WI38 (cell line): ENCODE measurements at regions not wholly inside any gene's neighbourhood (a gene's known extent, or its start where the extent isn't known, plus 50 kb on each side); places are given as distances from the start of the nearest gene placed in this dataset.

Experiments used
- H3K4me3 ChIP-seq: 2 replicates; pipeline ENCODE4 v1.5.1; 2011; ENCODE audit warnings: low read depth, mild to moderate bottlenecking, control low read depth, low read length
- TF ChIP-seq, protein P1 (sequence below): IDR thresholded peaks from 2 replicates; pipeline ENCODE4 v1.5.1; 2012; ENCODE audit warnings: low read depth, mild to moderate bottlenecking, control low read depth, low read length

DNA sequence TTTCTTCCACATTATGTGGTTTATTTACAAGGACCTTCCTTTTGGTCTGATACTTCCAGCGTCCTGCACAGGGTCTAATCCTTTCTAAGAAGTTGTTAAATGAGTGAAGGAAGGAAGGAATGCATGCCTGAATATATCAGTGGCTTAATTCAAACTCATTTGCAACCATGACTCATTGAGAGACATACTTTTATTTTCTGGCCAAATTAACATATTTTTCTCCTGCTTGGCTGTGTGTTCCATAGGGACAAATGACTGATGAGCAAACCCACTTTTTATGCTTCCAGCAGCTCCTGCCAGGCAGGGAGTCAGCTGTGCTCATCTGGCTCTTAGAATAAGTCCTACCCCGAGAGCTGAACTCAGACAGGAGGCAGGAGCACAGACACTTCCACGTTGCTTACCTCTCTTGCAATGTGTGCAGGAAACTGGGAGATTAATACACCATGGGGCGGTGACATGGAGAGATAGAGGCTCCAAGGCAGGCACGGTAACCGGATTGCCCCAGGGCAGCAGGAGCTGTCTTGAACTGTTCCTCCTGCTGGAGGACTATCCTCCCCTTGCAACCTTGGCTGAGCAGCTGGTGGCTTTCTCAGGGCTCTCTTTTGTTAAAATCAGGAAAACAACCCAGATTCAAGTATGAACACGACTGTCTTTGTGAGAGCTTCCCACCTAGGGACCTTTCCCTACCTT, 667.5 kb upstream of the HS6ST1 start:
- no peak overlapping the region for H3K4me3 ChIP-seq
- TF ChIP-seq, protein P1, sequence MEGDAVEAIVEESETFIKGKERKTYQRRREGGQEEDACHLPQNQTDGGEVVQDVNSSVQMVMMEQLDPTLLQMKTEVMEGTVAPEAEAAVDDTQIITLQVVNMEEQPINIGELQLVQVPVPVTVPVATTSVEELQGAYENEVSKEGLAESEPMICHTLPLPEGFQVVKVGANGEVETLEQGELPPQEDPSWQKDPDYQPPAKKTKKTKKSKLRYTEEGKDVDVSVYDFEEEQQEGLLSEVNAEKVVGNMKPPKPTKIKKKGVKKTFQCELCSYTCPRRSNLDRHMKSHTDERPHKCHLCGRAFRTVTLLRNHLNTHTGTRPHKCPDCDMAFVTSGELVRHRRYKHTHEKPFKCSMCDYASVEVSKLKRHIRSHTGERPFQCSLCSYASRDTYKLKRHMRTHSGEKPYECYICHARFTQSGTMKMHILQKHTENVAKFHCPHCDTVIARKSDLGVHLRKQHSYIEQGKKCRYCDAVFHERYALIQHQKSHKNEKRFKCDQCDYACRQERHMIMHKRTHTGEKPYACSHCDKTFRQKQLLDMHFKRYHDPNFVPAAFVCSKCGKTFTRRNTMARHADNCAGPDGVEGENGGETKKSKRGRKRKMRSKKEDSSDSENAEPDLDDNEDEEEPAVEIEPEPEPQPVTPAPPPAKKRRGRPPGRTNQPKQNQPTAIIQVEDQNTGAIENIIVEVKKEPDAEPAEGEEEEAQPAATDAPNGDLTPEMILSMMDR = no peak

DNA sequence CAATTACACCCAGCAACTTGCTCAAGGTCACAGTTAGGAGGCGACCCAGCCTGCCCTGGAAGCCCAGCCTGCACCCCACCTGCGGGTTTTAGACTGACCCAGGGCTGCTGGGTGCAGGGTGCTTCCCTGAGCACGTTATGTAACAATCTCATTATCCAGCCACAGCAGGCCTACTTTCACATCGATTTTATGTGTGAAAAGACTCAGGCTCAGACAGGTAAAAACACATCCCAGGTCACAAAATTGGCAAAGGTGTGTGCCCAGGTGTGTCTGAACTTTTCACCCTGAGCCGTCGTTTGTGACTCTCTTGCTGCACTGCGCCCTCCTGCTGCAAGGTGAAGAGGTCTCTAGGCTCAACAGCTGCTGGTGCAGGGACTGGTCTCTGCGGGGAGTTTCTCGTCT, 668.2 kb upstream of the HS6ST1 start:
- TF ChIP-seq, protein P1 = no peak
- H3K4me3 ChIP-seq = no peak overlapping the region

DNA sequence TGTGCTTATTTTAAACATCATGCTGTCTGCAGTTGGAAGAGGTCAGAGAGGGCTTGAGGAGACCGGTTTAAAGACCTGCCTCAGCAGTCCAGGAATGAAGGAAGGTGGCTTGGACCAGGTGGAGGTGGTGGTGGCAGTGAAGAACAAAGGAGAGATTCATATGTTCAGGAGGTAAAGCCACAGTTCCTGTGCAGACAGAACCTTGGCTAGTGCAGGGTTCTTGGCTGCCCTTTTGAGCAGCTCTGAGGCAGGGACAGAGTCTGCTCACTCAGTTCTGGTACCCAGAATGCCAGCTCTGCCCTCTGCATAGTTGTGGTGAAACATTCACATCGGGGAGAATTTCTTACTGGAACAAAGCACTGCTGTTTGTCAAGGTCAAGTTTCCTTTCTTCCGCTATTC, 669.7 kb upstream of the HS6ST1 start:
- TF ChIP-seq, protein P1 = no peak
- no peak overlapping the region for H3K4me3 ChIP-seq

DNA sequence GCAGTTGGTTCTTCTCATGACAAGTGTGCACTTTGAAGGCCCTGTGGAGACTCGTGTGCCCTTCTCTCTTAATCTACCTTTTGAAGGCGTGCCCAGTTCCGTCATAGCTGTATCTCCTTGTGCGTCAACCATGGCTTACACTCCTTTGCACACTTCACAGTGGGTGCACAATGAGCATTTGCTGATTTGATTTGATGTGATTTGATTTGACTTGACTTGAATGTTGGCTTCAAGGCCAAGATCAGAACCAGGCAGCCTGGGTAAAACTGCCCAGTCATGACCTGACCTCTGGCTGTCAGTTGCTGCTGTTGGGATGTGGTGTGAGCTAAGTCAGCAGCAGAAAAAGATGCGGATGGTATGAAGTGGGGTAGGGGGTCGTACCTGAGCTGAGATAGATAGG, 670.3 kb upstream of the HS6ST1 start:
- H3K4me3 ChIP-seq = no peak overlapping the region
- TF ChIP-seq, protein P1 = no peak

DNA sequence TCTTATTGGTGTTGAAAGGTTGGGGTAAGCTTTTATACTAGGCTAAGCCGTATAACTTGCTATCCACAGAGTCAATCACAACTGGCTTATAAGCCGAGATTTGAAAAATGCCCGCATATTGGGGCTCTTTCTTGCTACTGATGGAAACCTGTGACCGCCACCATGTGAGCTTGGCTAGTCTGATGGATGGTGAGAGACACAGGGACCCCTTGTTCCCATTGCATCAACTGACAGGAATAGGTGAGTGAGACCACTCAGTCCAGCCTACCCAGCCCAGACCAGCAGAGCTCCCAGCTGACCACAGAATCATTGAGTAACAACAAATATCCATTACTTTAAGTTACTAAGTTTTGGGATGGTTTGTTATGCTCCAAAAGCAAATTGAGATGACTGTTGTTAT, 676.4 kb upstream of the HS6ST1 start:
- H3K4me3 ChIP-seq = no peak overlapping the region
- TF ChIP-seq, protein P1 = no peak

DNA sequence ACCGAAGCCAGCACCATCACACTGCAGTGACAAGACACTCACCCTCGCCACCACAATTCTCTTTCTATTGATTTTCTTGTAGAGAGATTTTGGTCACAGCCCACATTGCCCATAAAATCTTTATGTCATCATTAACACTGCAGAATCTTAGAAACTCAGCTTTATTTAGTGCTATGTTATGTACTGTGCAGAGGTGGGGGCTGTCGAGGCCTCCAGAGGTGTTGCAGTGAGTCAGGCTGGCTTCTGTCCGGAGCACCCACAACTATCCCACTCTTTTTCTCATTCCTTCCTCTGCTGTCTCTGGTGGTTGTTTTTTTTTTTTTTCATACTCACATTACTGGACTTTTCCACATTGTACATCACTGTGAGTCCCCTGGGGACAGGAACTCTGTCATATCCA, 677.4 kb upstream of the HS6ST1 start:
- no peak overlapping the region for H3K4me3 ChIP-seq

DNA sequence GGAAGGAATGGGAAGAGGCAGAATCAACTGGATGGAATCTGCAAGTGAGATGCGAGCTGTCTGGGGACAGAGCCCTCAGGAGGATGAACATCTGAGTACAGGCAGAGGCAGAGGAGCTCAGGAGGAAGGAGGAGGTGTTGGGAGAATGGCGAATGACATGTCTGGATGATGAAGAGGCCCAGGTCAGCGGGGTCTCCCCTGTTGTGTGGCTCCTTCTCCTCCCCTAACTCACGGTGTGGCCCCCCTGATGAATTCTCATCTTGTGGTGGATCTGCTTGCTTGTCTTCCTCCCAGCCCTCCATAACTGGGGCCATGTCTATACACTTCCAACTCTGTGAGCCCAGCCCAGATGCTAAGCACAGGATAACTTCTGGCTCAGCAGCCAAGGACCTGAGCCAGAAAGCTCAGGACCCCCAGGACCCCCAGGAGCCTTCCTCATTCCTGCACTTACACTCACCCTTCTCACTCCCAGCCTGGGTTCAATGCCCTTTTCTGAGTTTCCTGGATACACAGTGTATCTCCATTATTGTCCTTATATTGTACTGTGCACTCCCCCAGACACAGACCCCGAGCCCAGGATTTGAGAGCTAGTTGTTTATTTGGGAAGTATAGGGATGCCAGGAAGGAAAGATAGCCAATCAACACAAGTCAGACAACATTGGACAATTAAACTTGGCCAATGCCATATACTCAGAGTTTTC, 678.6 kb upstream of the HS6ST1 start:
- TF ChIP-seq, protein P1 = no peak
- H3K4me3 ChIP-seq = no peak overlapping the region

More for the DNA sequence above, 677.4 kb upstream of the HS6ST1 start:
- TF ChIP-seq, protein P1 = no peak
